Breast epithelium (tissue), 4 donors: ENCODE measurements at regions not wholly inside any gene's neighbourhood (a gene's known extent, or its start where the extent isn't known, plus 50 kb on each side); places are given as distances from the start of the nearest gene placed in this dataset.

ENCODE experiments used
- DNase-seq, 2 donors: peaks; one replicate each; pipeline ENCODE4 v3.0.0-alpha.2; 2019; ENCODE audit warnings: low spot score in 2 of 2
- H3K27ac ChIP-seq, 2 donors: fragments of 200-600 bp; sonication (generic) in 1 of 2; one replicate each; pipeline ENCODE4 v1.5.1; 2016 to 2019; ENCODE audit warnings: mild to moderate bottlenecking in 1 of 2
- H3K27me3 ChIP-seq, 2 donors: fragments of 200-600 bp; sonication (generic) in 1 of 2; one replicate each; pipeline versions ENCODE4 v1.5.1 to v1.6.0; 2017 to 2019; ENCODE audit warnings: control low read depth in 1 of 2, mild to moderate bottlenecking in 1 of 2
- H3K36me3 ChIP-seq: fragments of 200-600 bp; one replicate; pipeline ENCODE4 v1.5.1; 2019
- H3K4me1 ChIP-seq, 2 donors: fragments of 200-600 bp; sonication (generic); one replicate each; pipeline ENCODE4 v1.5.1; 2016 to 2019; ENCODE audit warnings: control low read depth in 1 of 2
- H3K4me3 ChIP-seq, 3 donors: fragments of 200-600 bp; sonication (generic); 1 replicate in 2 of 3; 2 replicates in 1 of 3; pipeline ENCODE4 v1.5.1; 2016 to 2019; ENCODE audit warnings: mild to moderate bottlenecking in 3 of 3, moderate library complexity in 2 of 3
- H3K9me3 ChIP-seq, 2 donors: fragments of 200-600 bp; sonication (generic) in 1 of 2; one replicate each; pipeline ENCODE4 v1.5.1; 2016 to 2019; ENCODE audit warnings: control low read depth in 1 of 2
- POLR2A ChIP-seq: fragments of 450-650 bp; IDR thresholded peaks from one replicate; pipeline ENCODE4 v1.6.1; 2016; ENCODE audit warnings: antibody characterized with exemption, mild to moderate bottlenecking, moderate library complexity
- POLR2AphosphoS5 ChIP-seq, 3 donors: sonication (generic); formaldehyde crosslinking; IDR thresholded peaks; one replicate each; pipeline ENCODE4 v1.6.1; 2017; ENCODE audit warnings: antibody characterized with exemption in 3 of 3
- intact Hi-C: fragments of 100-400 bp; cut with DNase I; formaldehyde crosslinking; loops from one replicate; pipeline ENCODE4 v1.15.1; 2023; ENCODE audit warnings: low total_unique reads
- TF ChIP-seq, protein P1 (sequence below), 3 donors: fragments of 450-650 bp; IDR thresholded peaks; one replicate each; pipeline ENCODE4 v1.5.1; 2016 to 2017; ENCODE audit warnings: antibody characterized with exemption in 3 of 3, mild to moderate bottlenecking in 3 of 3, moderate library complexity in 3 of 3

DNA sequence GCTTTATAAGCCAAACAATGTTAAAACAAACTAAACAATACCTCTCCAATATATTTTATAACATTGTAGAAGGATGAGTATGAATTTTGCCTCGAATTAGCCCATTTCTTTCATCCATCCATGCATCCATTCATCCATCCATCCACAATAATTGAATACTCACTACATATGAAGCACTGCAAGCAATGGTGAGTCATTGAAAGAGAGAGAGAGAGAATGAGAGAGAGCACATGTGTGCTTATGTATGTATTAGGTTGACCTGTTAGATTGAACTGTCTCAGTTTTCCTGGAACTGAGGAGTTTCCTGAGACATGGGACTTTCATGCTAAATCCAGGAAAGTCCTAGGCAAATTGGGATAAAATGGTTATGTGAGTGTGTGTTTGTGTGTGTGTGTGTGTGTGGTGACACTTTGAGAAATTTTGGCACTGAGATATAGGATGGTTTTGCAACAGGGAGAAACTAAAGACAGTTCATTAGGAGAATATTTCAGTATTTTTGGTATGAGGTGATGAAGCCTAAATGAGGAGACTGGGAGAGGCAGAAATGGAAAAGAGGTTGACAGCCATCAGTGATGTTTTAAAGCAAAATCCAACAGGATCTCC is 98.4 kb downstream of the C12orf75 start:
- Histone ChIP-seq H3K4me3 (no peak overlapping the region), H3K27me3 (no peaks in the 10 kb centered on the region), H3K4me1 (no peaks in the 10 kb centered on the region), H3K36me3 (no peaks in the 10 kb centered on the region), H3K9me3 (no peaks in the 10 kb centered on the region), H3K27ac (no peak overlapping the region)
- DNase-seq = no peak
- TF ChIP-seq, protein P1, sequence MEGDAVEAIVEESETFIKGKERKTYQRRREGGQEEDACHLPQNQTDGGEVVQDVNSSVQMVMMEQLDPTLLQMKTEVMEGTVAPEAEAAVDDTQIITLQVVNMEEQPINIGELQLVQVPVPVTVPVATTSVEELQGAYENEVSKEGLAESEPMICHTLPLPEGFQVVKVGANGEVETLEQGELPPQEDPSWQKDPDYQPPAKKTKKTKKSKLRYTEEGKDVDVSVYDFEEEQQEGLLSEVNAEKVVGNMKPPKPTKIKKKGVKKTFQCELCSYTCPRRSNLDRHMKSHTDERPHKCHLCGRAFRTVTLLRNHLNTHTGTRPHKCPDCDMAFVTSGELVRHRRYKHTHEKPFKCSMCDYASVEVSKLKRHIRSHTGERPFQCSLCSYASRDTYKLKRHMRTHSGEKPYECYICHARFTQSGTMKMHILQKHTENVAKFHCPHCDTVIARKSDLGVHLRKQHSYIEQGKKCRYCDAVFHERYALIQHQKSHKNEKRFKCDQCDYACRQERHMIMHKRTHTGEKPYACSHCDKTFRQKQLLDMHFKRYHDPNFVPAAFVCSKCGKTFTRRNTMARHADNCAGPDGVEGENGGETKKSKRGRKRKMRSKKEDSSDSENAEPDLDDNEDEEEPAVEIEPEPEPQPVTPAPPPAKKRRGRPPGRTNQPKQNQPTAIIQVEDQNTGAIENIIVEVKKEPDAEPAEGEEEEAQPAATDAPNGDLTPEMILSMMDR (IDR thresholded peaks at IDR 0.05) = no peak
- TF ChIP-seq POLR2A = no peak
- no peak for TF ChIP-seq POLR2AphosphoS5 (IDR thresholded peaks at IDR 0.05)
- intact Hi-C loops = no loop called here

DNA sequence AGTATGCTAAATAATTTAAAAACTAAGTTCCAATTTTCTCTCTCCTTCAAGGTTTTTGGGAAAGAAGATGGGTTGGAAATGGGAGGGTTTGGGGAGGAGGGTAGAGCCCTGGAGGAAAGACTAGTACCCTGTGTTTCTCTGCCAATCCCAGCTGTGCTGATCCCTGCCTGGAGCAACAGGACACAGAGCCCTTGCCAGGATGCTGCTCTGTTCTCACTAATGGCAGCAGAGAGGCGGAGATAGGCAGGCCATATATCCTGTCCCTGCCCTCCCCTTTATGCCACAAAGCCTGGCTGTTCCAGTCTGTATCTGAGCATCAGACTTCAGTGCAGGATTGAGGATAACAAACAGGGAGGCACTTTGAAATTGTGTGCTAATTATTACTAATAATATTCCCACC is 99.0 kb downstream of the C12orf75 start:
- no peak overlapping the region for H3K27ac ChIP-seq
- no peaks in the 10 kb centered on the region for H3K36me3 ChIP-seq
- H3K27me3 ChIP-seq = no peaks in the 10 kb centered on the region
- no peak overlapping the region for H3K4me3 ChIP-seq
- TF ChIP-seq, protein P1 (IDR thresholded peaks at IDR 0.05) = no peak
- intact Hi-C loops = no loop called here
- no peaks in the 10 kb centered on the region for H3K9me3 ChIP-seq
- no peak for DNase-seq
- H3K4me1 ChIP-seq = no peaks in the 10 kb centered on the region

DNA sequence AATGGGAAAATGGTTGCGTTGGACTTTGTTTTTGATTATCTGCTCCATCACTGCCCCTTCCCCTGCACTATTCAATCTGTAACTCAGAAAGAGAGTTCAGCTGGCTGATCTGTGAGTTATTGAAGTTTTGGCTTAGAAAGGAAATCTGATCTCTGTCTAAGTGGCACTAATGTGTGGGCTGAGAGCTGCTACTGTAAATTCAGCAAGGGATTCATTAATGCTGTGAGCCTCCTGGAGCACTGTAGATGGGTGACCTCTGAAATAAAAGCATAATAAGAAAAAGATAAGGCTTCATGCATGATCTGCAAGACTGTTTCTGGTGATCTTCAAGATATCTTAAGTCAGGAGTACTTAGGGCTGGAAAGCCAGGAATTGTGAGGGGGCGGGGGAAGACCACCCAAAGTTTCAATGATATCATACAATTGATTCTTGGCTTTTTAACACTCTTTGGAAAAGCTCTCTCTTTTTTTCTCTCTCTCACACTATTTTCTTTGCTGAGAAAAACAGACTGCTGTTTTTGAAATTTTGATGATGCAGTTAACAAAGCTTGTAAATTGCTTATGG is 101.1 kb downstream of the C12orf75 start:
- Histone ChIP-seq H3K4me1 (no peaks in the 10 kb centered on the region), H3K4me3 (no peak overlapping the region), H3K36me3 (no peaks in the 10 kb centered on the region), H3K27ac (no peak overlapping the region), H3K27me3 (no peaks in the 10 kb centered on the region), H3K9me3 (no peaks in the 10 kb centered on the region)
- DNase-seq = no peak
- TF ChIP-seq POLR2A = no peak
- no peak for TF ChIP-seq POLR2AphosphoS5 (IDR thresholded peaks at IDR 0.05)
- TF ChIP-seq, protein P1 (IDR thresholded peaks at IDR 0.05) = no peak
- intact Hi-C loops = no loop called here

DNA sequence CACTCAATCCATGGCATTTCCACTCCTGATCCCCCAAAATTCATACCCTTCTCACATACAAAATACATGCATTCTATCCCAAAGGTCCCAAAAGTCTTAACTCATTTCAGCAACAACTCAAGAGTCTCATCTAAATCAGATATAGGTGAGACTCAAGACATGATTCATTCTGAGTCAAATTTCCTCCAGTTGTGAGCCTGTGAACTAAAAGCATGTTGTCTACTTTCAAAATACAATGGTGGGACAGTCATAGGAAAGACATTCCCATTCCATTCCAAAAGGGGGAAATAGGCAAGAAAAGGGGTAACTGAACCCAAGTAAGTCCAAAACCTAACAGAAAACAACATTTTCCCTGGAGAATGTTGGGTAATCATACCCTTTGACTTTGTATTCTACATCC is 103.3 kb downstream of the C12orf75 start:
- intact Hi-C loops = no loop called here
- H3K4me3 ChIP-seq = no peak overlapping the region
- H3K27me3 ChIP-seq = no peaks in the 10 kb centered on the region
- no peak for DNase-seq
- TF ChIP-seq, protein P1 (IDR thresholded peaks at IDR 0.05) = no peak
- TF ChIP-seq POLR2A = no peak
- TF ChIP-seq POLR2AphosphoS5 (IDR thresholded peaks at IDR 0.05) = no peak
- H3K9me3 ChIP-seq = no peaks in the 10 kb centered on the region
- no peaks in the 10 kb centered on the region for H3K36me3 ChIP-seq
- no peak overlapping the region for H3K27ac ChIP-seq
- no peaks in the 10 kb centered on the region for H3K4me1 ChIP-seq

DNA sequence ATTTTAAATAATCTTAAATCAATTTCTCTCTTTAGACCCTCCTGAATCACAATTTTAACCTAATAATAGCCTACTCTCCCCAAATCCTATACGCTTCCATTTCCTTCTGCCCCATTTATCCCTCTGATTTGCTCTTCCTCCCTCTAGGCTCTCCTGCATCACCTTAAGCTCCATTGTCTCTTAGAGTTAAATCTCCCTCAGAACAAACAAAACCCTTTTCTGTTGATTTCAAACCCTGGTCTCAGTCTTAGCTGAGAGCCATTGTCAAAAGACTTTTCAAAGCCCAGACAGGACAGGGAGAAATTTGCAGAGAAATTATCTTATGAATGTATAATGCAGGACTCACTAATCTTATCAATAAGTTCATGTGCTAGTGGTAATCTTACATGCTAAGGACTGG is 106.1 kb downstream of the C12orf75 start:
- intact Hi-C loops = no loop called here
- no peaks in the 10 kb centered on the region for H3K9me3 ChIP-seq
- no peak overlapping the region for H3K4me3 ChIP-seq
- H3K4me1 ChIP-seq = no peaks in the 10 kb centered on the region
- H3K27me3 ChIP-seq = no peaks in the 10 kb centered on the region
- TF ChIP-seq POLR2AphosphoS5 (IDR thresholded peaks at IDR 0.05) = no peak
- TF ChIP-seq, protein P1 (IDR thresholded peaks at IDR 0.05) = no peak
- TF ChIP-seq POLR2A = no peak
- no peak overlapping the region for H3K27ac ChIP-seq
- no peaks in the 10 kb centered on the region for H3K36me3 ChIP-seq
- DNase-seq = no peak
